ENCODE measurements at regions not wholly inside any gene's neighbourhood (a gene's known extent, or its start where the extent isn't known, plus 50 kb on each side); places are given as distances from the start of the nearest gene placed in this dataset.

GRCh38 chr2:183995632-183996031, 602.7 kb upstream of the ZNF804A start:
- DNase-seq (ENCODE audit: low spot score): no peak

- DNase-seq (ENCODE audit: low spot score): no peak
These were observed 601.2 kb upstream of the ZNF804A start for GRCh38 chr2:183996825-183997793.

GRCh38 chr2:183998041-183998796, 600.1 kb upstream of the ZNF804A start:
- no peak for DNase-seq (ENCODE audit: low spot score)

GRCh38 chr2:183998797-183999190, 599.5 kb upstream of the ZNF804A start:
- DNase-seq (ENCODE audit: low spot score): no peak

- no peak for DNase-seq (ENCODE audit: low spot score)
These were observed 593.9 kb upstream of the ZNF804A start for GRCh38 chr2:184004289-184004947.

GRCh38 chr2:184004948-184005672, 593.2 kb upstream of the ZNF804A start:
- no peak for DNase-seq (ENCODE audit: low spot score)

- DNase-seq (ENCODE audit: low spot score): no peak
These were observed 591.3 kb upstream of the ZNF804A start for GRCh38 chr2:184006998-184007397.

- no peak for DNase-seq (ENCODE audit: low spot score)
These were observed 571.4 kb upstream of the ZNF804A start for GRCh38 chr2:184026961-184027360.

- no peak for DNase-seq (ENCODE audit: low spot score)
These were observed 568.1 kb upstream of the ZNF804A start for GRCh38 chr2:184030245-184030644.

GRCh38 chr2:184030989-184031388, 567.3 kb upstream of the ZNF804A start:
- no peak for DNase-seq (ENCODE audit: low spot score)

- no peak for DNase-seq (ENCODE audit: low spot score)
These were observed 566.8 kb upstream of the ZNF804A start for GRCh38 chr2:184031402-184032147.

GRCh38 chr2:184032983-184033382, 565.3 kb upstream of the ZNF804A start:
- DNase-seq (ENCODE audit: low spot score): no peak

GRCh38 chr2:184037273-184037672, 561.1 kb upstream of the ZNF804A start:
- DNase-seq (ENCODE audit: low spot score): no peak

- DNase-seq (ENCODE audit: low spot score): no peak
These were observed 558.8 kb upstream of the ZNF804A start for GRCh38 chr2:184039493-184039892.

GRCh38 chr2:184040230-184040629, 558.1 kb upstream of the ZNF804A start:
- no peak for DNase-seq (ENCODE audit: low spot score)

GRCh38 chr2:184041077-184041476, 557.3 kb upstream of the ZNF804A start:
- DNase-seq (ENCODE audit: low spot score): no peak

- no peak for DNase-seq (ENCODE audit: low spot score)
These were observed 556.6 kb upstream of the ZNF804A start for GRCh38 chr2:184041777-184042176.

- no peak for DNase-seq (ENCODE audit: low spot score)
These were observed 550.8 kb upstream of the ZNF804A start for GRCh38 chr2:184047536-184047935.

- no peak for DNase-seq (ENCODE audit: low spot score)
These were observed 548.8 kb upstream of the ZNF804A start for GRCh38 chr2:184049566-184049965.

GRCh38 chr2:184053326-184053725, 545.0 kb upstream of the ZNF804A start:
- no peak for DNase-seq (ENCODE audit: low spot score)

All from mesenteric fat pad (tissue), 1 donor.